Keratinocyte (primary cell): ENCODE measurements at regions not wholly inside any gene's neighbourhood (a gene's known extent, or its start where the extent isn't known, plus 50 kb on each side); places are given as distances from the start of the nearest gene placed in this dataset.

ENCODE experiments used
- DNase-seq: peaks from one replicate; pipeline ENCODE4 v3.0.0-alpha.2; 2011; ENCODE audit warnings: low read depth, missing footprints, low spot score
- FAIRE-seq: peaks from 2 replicates; lab custom pipeline; 2011; peaks lifted over from hg19 to GRCh38; lab: Jason Lieb, UNC
- H2AFZ ChIP-seq: 2 replicates; pipeline ENCODE4 v1.6.0; 2012; ENCODE audit warnings: low read length, control low read depth, inconsistent platforms; ENCODE audit not compliant: control insufficient read depth
- H3K27ac ChIP-seq: 2 replicates; pipeline ENCODE4 v1.5.1; 2011; ENCODE audit warnings: low read length; ENCODE audit not compliant: control insufficient read depth, insufficient read depth
- H3K27me3 ChIP-seq: 3 replicates; pipeline ENCODE4 v1.6.0; 2011; ENCODE audit warnings: low read length; ENCODE audit not compliant: control insufficient read depth, insufficient read depth; ENCODE audit errors: extremely low read depth
- H3K36me3 ChIP-seq, 2 experiments: 2 replicates in 1 of 2; 3 replicates in 1 of 2; pipeline ENCODE4 v1.5.1; 2011; ENCODE audit warnings: low read length in 2 of 2, mild to moderate bottlenecking in 1 of 2; ENCODE audit not compliant: control insufficient read depth in 2 of 2, insufficient read depth in 2 of 2; ENCODE audit errors: extremely low read depth in 1 of 2
- H3K4me1 ChIP-seq: 3 replicates; pipeline ENCODE4 v1.5.1; 2011; ENCODE audit warnings: low read length; ENCODE audit not compliant: control insufficient read depth, insufficient read depth; ENCODE audit errors: extremely low read depth
- H3K4me2 ChIP-seq: 3 replicates; pipeline ENCODE4 v1.6.0; 2011; ENCODE audit warnings: low read depth, low read length; ENCODE audit not compliant: control insufficient read depth, insufficient read depth; ENCODE audit errors: extremely low read depth
- H3K4me3 ChIP-seq, 3 experiments: fragments of 200-600 bp in 1 of 3; sonication (generic) in 1 of 3; 2 replicates in 2 of 3; 3 replicates in 1 of 3; pipeline ENCODE4 v1.5.1; 2011 to 2016; ENCODE audit warnings: low read length in 3 of 3, mild to moderate bottlenecking in 3 of 3, control low read depth in 2 of 3, inconsistent platforms in 1 of 3, low read depth in 1 of 3, mixed read lengths in 1 of 3, mixed run types in 1 of 3, moderate library complexity in 1 of 3; ENCODE audit not compliant: control insufficient read depth in 2 of 3, insufficient read depth in 2 of 3; ENCODE audit errors: extremely low read depth in 1 of 3
- H3K79me2 ChIP-seq: 2 replicates; pipeline ENCODE4 v1.6.0; 2012; ENCODE audit warnings: low read length; ENCODE audit not compliant: control insufficient read depth, insufficient read depth
- H3K9ac ChIP-seq: 3 replicates; pipeline ENCODE4 v1.6.0; 2011; ENCODE audit warnings: low read length; ENCODE audit not compliant: control insufficient read depth, insufficient read depth; ENCODE audit errors: extremely low read depth
- H3K9me1 ChIP-seq: 3 replicates; pipeline ENCODE4 v1.6.0; 2011; ENCODE audit warnings: low read length; ENCODE audit not compliant: control insufficient read depth, insufficient read depth; ENCODE audit errors: extremely low read depth
- H3K9me3 ChIP-seq: 2 replicates; pipeline ENCODE4 v1.5.1; 2012; ENCODE audit warnings: low read depth, low read length; ENCODE audit not compliant: control insufficient read depth
- H4K20me1 ChIP-seq: 3 replicates; pipeline ENCODE4 v1.6.0; 2011; ENCODE audit warnings: low read length; ENCODE audit not compliant: control insufficient read depth, insufficient read depth; ENCODE audit errors: extremely low read depth
- EZH2 ChIP-seq: IDR thresholded peaks from one replicate; pipeline ENCODE4 v1.6.1; 2012; ENCODE audit warnings: inconsistent platforms, mild to moderate bottlenecking, low read length, moderate library complexity
- dilution Hi-C: fragments of 300-500 bp; cut with MboI; formaldehyde crosslinking; loops from one replicate; pipeline ENCODE4 v1.7.0; 2020; ENCODE audit warnings: low sequenced_read_pairs; ENCODE audit not compliant: extremely low pct_ligation_motif_present
- TF ChIP-seq, protein P1 (sequence below), 3 experiments: IDR thresholded peaks in 1 of 3; conservative IDR thresholded peaks in 1 of 3; optimal IDR thresholded peaks in 1 of 3; 2 replicates in 2 of 3; 3 replicates in 1 of 3; pipeline versions ENCODE3 to v1.5.1; 2011; ENCODE audit warnings: low read length in 3 of 3, mild to moderate bottlenecking in 3 of 3, moderate library complexity in 2 of 3, control low read depth in 1 of 3, inconsistent platforms in 1 of 3; ENCODE audit not compliant: insufficient read depth in 2 of 3; ENCODE audit errors: extremely low read depth in 1 of 3

- DNase-seq, result no peak
- TF ChIP-seq, protein P1, sequence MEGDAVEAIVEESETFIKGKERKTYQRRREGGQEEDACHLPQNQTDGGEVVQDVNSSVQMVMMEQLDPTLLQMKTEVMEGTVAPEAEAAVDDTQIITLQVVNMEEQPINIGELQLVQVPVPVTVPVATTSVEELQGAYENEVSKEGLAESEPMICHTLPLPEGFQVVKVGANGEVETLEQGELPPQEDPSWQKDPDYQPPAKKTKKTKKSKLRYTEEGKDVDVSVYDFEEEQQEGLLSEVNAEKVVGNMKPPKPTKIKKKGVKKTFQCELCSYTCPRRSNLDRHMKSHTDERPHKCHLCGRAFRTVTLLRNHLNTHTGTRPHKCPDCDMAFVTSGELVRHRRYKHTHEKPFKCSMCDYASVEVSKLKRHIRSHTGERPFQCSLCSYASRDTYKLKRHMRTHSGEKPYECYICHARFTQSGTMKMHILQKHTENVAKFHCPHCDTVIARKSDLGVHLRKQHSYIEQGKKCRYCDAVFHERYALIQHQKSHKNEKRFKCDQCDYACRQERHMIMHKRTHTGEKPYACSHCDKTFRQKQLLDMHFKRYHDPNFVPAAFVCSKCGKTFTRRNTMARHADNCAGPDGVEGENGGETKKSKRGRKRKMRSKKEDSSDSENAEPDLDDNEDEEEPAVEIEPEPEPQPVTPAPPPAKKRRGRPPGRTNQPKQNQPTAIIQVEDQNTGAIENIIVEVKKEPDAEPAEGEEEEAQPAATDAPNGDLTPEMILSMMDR (optimal IDR thresholded peaks at IDR 0.05 in 1 of 3, IDR thresholded peaks at IDR 0.05 in 1 of 3, conservative IDR thresholded peaks at IDR 0.05 in 1 of 3; ENCODE audit: extremely low read depth in 1 of 3, insufficient read depth in 2 of 3, low read length in 3 of 3), result no peak
- TF ChIP-seq EZH2, result no peak
- no peaks in the 10 kb centered on the region for H3K4me1 ChIP-seq
- no peak overlapping the region for H3K27ac ChIP-seq
- no peaks in the 10 kb centered on the region for H3K9me1 ChIP-seq
- no peak overlapping the region for H3K4me2 ChIP-seq
- no peaks in the 10 kb centered on the region for H3K9me3 ChIP-seq
- H3K27me3 ChIP-seq, result peaks cover 6% of the 10 kb centered on the region
- H3K36me3 ChIP-seq, result no peaks in the 10 kb centered on the region
- dilution Hi-C loops, result no loop called here
- no peak for FAIRE-seq
- no peaks in the 10 kb centered on the region for H4K20me1 ChIP-seq
- no peak overlapping the region for H3K4me3 ChIP-seq
- no peak overlapping the region for H3K9ac ChIP-seq
- H3K79me2 ChIP-seq, result no peaks in the 10 kb centered on the region
- no peak overlapping the region for H2AFZ ChIP-seq
These were observed 124.8 kb upstream of the PTCH1 start for GRCh38 chr9:95641586-95641985.

- dilution Hi-C loops, result no loop called here
- no peaks in the 10 kb centered on the region for H3K9me1 ChIP-seq
- peaks cover 6% of the 10 kb centered on the region for H3K27me3 ChIP-seq
- H3K79me2 ChIP-seq, result no peaks in the 10 kb centered on the region
- no peaks in the 10 kb centered on the region for H4K20me1 ChIP-seq
- no peak overlapping the region for H3K4me2 ChIP-seq
- H3K4me1 ChIP-seq, result no peaks in the 10 kb centered on the region
- no peak overlapping the region for H3K4me3 ChIP-seq
- DNase-seq, result no peak
- FAIRE-seq, result no peak
- H3K27ac ChIP-seq, result no peak overlapping the region
- TF ChIP-seq EZH2, result no peak
- TF ChIP-seq, protein P1 (optimal IDR thresholded peaks at IDR 0.05 in 1 of 3, IDR thresholded peaks at IDR 0.05 in 1 of 3, conservative IDR thresholded peaks at IDR 0.05 in 1 of 3; ENCODE audit: extremely low read depth in 1 of 3, insufficient read depth in 2 of 3, low read length in 3 of 3), result no peak
- H3K36me3 ChIP-seq, result no peaks in the 10 kb centered on the region
- no peak overlapping the region for H3K9ac ChIP-seq
- no peaks in the 10 kb centered on the region for H3K9me3 ChIP-seq
- H2AFZ ChIP-seq, result no peak overlapping the region
These were observed 123.6 kb upstream of the PTCH1 start for GRCh38 chr9:95640336-95640735.
